Activated CD4-positive, alpha-beta T cell treated with anti-CD3 and anti-CD28 coated beads, Interleukin-2, amount 50 U/mL, for 24 hours (primary cell): ENCODE measurements at regions not wholly inside any gene's neighbourhood (a gene's known extent, or its start where the extent isn't known, plus 50 kb on each side); places are given as distances from the start of the nearest gene placed in this dataset.

Experiments used
- DNase-seq, 2 donors: peaks; one replicate each; pipeline ENCODE4 v3.0.0-alpha.2; 2020; ENCODE audit warnings: low read depth in 1 of 2, low spot score in 1 of 2

- DNase-seq, result no peak
Observed at GRCh38 chr6:98669371-98669770, 165.0 kb upstream of the POU3F2 start.

DNA sequence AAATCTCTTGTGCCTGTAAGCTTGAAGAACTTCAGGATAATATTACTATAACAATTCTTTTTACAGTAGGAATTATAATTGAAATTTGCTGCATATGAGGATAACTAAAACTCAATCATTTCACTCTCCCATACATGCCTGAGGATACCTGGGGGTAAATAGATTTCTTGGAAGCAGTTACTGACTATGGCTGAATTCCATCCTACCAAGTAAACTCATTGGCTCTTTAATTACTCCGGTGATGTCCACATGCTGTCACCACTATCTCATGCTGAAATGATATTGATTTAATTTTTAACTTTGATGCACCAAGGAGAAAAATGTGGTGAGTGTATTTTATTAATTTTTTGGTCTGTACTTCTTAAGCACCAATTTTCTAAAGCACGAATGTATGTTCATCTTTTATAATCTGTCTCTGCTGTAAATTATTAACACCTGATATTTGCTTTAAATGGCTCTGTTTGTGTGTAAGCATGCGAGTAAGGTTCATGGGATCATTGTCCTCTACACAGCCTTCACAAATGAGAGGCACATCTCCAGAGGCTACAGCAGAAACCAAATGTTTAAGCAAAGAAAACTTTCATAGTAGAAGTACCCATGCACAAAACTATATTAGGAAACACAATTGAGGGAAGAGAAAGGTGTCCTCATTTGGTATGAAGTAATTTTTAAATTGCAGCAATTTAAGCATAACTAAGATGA is 164.2 kb upstream of the POU3F2 start:
- DNase-seq, result no peak

DNA sequence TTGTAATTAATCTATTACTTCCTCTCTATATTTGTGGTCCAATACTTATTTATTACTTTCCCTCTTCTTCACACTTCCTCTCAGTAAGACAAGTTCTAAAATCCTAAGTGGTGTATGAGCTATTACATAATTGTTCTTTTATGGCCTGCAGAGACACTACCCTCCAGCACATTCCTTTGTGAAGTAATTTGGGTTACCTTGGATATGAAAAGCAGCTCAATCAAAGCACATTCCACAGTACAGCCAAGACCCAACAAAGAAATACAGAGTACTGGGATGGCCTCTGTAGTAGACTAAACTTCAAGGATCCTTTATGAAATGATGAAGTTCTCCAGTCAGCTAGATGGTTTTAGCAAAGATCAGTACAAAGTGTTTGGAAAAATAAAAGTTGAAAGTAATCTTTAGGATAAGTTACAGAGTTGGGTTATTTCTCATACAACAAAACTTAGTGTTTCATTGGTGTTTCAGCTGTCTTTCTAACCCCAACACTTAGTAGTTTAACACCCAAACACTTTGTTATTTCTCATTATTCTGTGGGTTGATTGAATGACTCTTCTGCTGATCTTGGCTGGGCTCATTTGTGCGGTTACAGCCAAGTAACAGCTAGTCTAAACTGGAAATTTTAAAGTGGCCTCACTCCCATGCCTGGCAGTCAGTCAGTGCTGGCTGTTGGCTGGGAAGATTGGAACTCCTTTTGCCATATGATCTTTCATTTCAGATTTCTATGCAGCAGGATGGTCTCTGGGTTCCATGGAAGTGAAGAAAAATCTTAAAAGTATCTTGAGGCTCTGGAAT is 161.5 kb upstream of the POU3F2 start:
- DNase-seq, result no peak

DNA sequence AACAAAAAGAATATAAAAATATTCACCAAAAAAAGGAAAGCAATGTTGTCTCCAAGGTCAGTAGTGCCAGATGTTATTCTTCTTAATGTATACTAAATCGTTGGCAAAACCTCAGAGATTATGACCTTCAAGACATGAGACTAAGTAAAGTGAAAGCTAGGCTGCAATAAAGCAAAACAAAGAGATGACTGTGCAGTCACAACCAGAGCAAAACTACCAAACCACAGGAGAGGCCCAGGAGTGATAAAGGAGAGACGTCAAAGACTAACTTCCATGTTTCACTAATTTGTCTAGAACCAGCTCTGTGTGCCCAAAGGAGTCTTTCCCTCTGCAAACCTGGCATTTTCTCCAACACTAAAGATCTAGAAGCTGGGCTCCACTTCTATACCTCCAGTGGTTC is 155.9 kb upstream of the POU3F2 start:
- DNase-seq, result no peak

DNA sequence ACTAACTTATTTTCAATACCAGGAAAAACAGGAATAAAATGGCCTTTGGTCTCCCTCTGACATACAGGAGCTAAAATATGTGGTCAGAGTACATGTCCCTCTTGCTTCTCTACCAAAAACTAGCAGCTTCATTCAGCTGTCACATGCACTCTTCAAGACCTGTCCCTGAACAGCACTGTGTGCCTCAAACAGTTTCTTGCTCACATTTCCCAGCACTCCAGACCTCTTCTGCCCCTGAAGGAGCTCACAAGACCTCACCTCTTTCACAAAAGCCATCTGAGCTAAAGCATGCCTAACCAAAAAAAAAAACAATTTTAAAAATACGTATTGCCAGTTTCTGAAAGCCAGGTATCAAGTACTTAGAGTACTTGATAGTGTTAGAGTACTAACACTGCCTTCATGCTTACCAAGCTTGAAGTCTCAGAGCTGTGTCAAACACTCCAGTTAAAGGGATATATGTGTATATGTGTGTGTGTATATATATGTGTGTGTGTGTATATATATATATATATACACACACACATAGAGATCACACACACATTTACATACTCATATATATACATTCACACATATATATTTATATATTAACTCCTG is 148.3 kb upstream of the POU3F2 start:
- no peak for DNase-seq

DNA sequence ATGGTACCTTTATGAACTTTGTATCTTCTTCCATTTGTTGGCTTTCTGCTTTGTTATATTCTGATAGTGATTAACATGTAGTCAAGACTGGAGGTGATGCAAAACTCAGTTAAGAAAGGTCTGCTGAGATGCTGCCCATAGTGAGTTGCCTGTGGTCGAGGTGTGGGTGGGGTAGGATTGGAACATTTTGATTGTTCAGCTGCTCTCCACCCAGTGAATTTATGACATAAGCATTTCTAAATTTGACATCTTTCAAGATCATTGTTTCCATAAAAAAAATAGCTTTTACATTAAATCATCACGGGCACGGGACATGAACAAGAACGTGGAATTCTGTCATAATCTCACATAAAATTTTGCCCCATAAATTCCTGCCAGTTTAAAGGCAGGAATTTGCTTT is 146.6 kb upstream of the POU3F2 start:
- DNase-seq, result no peak

DNA sequence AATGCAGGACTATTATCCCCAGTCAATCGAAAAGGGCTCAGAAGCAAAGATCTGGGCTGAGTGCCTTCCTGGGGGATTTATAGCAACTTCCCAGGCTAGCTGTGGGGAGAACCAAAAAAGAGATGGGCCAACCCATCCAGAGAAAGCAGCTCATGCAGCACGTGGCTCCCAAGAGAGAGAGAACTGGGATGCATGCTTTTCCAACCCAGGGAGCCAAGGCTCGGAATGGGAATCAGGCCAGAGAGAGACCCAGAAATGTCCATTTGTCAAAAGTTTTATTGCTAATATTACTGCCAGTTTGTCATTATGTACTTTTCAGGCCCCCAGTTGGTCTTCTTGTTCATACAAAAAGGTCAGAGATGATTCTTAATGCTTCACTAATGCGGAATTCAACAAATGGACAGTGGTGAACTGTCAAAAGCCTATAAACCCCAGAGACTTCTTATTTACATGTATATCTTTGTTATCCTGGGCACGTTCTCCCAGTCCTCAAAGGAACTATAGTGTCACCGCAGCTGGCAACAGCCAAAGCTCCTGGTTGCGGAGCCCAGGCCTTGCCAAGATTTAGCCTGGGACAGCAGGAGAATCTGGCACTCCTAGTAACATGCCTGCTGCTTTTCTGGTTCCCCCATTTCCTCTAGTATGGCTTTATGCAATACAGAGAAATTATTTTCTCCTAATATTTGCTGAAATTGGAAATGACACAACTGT is 139.1 kb upstream of the POU3F2 start:
- no peak for DNase-seq

GRCh38 chr6:98711380-98711779 is 123.0 kb upstream of the POU3F2 start:
- no peak for DNase-seq

DNA sequence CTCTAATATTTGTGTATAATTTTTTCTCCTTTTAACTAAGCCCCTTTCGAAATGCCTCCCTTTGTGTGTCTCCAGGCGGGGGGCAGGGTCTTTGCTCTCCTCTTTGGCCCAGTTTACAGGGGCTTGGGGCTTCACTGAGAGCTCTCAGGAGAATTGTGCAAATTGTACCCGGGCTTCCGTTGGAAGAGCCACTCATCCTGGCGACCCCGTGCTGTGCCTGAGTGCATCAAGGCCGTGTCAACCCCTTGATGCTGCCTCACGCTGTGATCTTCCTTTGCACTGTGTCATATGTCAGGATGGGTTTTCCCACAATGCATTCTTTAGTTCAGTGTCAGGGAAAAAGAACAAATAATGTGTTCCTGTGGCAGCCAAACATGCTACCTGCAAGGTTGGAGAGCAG is 118.0 kb upstream of the POU3F2 start:
- DNase-seq, result no peak

DNA sequence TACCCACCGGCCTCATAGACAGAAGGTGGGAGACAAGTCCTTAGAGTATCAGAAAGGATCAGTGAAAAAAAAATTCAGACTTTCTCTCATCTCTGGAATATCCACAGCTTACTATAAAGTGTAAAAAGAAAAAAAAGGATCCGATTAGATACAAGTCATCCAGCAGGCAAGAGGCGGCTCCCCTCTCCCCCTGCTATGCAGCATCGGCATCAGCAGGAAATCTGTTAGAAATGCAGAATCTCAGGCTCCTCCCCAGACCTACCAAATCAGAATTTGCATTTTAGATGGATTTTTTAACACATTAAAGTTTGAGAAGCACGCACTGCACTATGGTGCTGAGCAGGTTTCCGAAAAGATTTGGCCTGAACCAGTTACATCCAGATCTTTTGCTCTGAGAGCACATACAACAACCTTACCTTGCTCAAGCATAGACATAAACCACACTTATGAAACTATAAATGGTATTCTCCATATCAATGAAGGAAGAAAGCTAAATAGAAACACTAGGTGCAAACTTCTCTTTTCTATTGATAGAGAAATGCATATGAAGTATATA is 117.0 kb upstream of the POU3F2 start:
- no peak for DNase-seq

GRCh38 chr6:98717988-98718387 is 116.4 kb upstream of the POU3F2 start:
- DNase-seq, result no peak

- DNase-seq, result no peak
Observed at GRCh38 chr6:98724537-98724936, 109.8 kb upstream of the POU3F2 start.

GRCh38 chr6:98747273-98747672 is 87.1 kb upstream of the POU3F2 start:
- no peak for DNase-seq

DNA sequence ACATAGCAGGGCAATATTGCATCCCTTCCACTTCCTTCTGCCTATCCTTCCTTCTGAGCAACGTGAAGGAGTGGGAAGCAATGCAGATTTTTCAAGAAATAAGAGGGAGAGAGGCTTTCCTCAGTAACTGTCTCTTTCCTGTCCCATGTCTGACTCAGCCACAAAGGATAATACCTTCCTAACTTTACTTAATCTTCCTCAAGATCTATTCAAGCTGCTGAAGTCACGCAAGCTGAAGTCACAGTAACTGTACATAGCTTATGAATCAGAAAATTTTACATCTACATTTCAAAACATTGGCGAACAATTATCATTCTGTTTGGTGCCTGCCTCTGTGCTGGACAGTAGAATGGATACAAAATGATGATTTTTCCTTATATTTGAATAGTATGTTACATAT is 86.4 kb upstream of the POU3F2 start:
- no peak for DNase-seq

- DNase-seq, result no peak
Observed at GRCh38 chr6:98759459-98759858, 74.9 kb upstream of the POU3F2 start.

DNA sequence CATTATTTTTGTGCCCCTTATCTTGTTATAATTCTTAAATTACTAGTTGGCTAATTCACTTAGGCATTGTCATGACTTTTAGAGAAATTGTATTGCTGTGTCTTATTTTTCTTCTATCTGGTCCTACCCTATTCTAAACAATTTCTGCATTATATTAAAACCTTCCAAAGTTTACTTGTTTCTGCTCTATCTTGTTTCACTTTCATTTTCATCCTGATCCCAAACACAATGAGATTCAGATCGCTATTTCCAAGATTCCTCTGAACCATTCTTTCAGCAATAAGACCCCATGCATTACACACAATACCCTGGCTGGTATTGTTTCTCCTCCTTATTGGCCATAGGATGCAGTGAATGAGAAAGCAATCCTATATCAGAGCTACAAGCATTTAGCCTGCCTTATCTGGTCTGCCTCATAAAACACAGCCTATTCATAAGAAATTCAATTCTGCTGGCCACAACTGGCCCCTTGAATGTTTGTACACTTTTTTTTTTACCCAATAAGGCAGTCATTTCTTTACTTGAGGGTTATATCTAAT is 69.9 kb upstream of the POU3F2 start:
- no peak for DNase-seq

GRCh38 chr6:98769546-98769945 is 64.8 kb upstream of the POU3F2 start:
- no peak for DNase-seq

GRCh38 chr6:98775205-98775604 is 59.2 kb upstream of the POU3F2 start:
- DNase-seq, result no peak

GRCh38 chr6:98777762-98778161 is 56.6 kb upstream of the POU3F2 start:
- no peak for DNase-seq

- no peak for DNase-seq
Observed at GRCh38 chr6:98779618-98780017, 54.8 kb upstream of the POU3F2 start.

DNA sequence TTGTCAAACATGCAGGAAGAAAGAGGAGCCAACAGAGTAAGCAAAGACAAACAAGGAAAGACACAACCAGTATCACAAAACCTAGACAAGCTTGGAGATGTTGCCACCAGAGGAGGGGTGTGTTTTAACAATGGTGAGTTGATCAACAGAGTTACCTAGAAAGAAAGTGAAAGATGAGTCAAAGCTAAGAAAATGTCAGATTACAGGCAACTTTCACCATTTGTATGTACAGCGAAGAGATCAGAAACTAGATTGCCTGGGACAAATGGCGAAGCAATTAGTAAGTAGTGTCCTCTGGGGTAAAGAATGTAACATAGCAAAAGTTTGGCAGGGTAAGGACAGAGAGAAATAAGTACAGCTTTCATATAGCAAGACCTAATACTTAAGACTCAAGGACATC is 51.6 kb upstream of the POU3F2 start:
- DNase-seq, result no peak
